GM21515 (cell line): ENCODE measurements at regions not wholly inside any gene's neighbourhood (a gene's known extent, or its start where the extent isn't known, plus 50 kb on each side); places are given as distances from the start of the nearest gene placed in this dataset.
"Not testable (repeated sequence)": the region's sequence is repeated elsewhere in the genome, so short reads cannot be mapped to it uniquely, and the experiment has no call there.

ENCODE experiments used
- ATAC-seq: cut with Tn5 transposase; IDR thresholded peaks from one replicate; pipeline ENCODE4 v1.9.1; 2021; ENCODE audit not compliant: unreplicated experiment

- no peak for ATAC-seq
Observed at GRCh38 chr5:153939101-153939500, 99.6 kb downstream of the FAM114A2 start.

- ATAC-seq: no peak
Observed at GRCh38 chr5:153938191-153938842, 100.4 kb downstream of the FAM114A2 start.

- ATAC-seq: no peak
Observed at GRCh38 chr5:153937661-153938060, 101.0 kb downstream of the FAM114A2 start.

GRCh38 chr5:153935151-153935550, 103.6 kb downstream of the FAM114A2 start:
- not testable (repeated sequence) for ATAC-seq

- ATAC-seq: no peak
Observed at GRCh38 chr5:153926201-153926600, 112.5 kb downstream of the FAM114A2 start.

- no peak for ATAC-seq
Observed at GRCh38 chr5:153919161-153919560, 119.5 kb downstream of the FAM114A2 start.

DNA sequence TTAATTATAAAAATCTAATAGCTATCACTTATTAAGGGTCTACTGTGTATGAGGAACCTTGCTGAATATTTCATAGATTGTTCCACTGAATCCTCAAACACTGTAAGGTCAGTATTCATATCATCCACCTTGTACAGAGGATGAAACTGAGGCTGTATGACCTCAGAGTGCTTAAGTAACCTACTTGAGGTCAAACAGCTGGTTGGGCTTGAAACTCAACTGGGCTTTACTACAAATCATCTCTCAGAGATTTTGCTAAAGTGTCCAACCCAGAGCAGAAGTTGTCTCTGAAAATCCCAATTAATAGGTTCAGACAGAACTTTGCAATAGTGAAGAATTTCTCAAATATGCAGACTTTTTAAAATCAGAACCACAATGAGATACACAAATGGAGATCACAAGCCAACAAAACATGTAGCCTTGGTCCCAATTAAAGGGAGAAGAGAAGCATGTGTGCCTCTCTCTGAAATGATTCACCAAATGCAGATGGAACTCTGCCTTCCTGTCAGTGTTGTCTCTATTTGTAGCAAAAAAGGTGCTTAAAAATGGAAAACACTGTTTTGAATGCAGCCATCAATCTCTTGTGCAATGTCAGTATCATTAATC, 131.4 kb downstream of the FAM114A2 start:
- no peak for ATAC-seq

- ATAC-seq: no peak
Observed at GRCh38 chr5:153905219-153905618, 133.5 kb downstream of the FAM114A2 start.

- ATAC-seq: no peak
Observed at GRCh38 chr5:153903321-153903720, 135.4 kb downstream of the FAM114A2 start.

DNA sequence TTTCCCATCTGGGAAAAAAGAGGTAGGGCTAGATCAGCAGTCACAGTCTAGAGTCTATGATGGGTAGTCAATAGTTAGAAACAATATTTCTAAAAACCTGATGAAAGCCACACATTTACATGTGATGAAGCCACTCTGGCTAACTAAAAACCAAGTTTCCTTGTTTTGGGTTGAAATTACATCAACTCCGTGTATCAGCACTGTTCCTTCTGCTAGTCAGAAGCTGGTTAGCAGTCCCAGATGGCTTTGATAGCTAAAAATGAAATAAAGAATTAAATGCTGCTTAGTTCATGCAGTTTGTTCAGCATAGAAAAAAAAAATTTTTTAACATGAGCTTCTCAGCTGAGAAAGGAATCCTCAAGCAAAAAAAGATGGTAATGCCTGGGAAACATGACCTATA, 136.7 kb downstream of the FAM114A2 start:
- ATAC-seq: no peak

DNA sequence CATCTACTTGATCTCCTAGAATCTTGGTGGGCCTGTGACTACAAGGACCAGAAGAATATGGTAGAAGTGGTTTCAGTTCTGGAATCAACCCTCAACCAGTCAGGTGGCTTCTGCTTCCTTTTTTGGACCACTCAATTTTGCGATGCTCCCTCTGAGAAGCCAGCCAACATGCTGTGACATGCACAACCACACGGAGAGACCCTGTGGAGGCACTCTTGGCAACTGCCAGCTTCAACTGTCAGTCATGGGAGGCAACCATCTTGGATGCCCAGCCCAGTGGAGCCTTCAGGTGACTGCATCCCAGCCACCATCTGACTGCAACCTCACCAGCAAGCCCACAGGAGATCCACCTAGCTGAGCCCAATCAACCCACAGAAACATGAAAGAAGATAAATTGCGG, 137.3 kb downstream of the FAM114A2 start:
- ATAC-seq: no peak

DNA sequence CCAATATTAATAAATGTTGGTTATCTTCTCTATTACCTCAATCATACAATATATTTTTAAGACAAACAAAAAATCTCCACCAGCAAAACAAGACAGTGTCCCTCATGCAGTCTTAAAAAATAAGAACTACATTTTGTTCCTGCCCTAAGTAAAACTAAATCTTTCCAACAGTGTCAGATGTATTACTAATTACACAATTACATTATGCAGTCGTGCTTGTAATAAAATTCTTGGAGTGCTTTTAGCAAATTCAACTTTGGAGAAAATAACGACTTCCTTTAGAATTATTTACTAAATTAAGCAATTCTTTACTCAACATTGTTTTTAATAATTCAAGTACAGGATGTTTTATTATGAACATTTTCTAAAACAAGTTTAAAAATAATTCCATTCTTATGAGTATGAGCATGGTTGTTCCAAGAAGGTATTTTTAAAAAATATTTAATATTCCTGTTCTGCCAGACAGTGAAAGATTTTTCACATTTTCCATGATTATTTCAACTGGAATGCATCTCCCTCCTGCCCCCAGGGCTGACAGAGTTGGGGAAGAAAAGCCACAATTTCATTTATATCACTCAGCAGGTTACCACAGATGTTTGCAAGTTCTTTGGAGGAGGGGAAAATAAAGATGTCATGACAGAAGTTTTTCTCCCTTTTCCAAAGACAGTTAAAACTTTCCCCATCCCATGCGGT, 137.9 kb downstream of the FAM114A2 start:
- ATAC-seq: no peak

GRCh38 chr5:153899746-153900145, 139.0 kb downstream of the FAM114A2 start:
- ATAC-seq: no peak

GRCh38 chr5:153896701-153897100, 142.0 kb downstream of the FAM114A2 start:
- ATAC-seq: peak; percentile 99

GRCh38 chr5:153896117-153896516, 142.6 kb downstream of the FAM114A2 start:
- ATAC-seq: no peak

DNA sequence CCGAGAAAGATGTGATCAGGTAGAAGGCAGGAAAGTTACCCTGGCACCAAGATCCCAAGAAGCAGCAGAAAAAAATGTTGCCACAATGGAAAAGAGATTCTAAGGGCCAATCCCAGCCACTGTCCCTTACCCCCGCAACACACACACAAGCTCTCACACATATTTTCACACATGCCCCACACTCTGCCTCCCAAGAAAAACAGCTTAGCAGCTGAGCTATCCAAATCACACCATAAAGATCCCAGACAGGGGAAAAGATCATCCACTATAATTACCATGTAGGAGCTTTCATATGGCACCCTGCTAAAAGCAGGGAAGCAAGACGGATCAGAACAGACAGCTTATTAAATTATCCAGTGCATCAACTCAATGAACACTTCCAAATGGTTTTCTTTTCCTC, 143.4 kb downstream of the FAM114A2 start:
- no peak for ATAC-seq

GRCh38 chr5:153893817-153894216, 144.9 kb downstream of the FAM114A2 start:
- ATAC-seq: no peak

DNA sequence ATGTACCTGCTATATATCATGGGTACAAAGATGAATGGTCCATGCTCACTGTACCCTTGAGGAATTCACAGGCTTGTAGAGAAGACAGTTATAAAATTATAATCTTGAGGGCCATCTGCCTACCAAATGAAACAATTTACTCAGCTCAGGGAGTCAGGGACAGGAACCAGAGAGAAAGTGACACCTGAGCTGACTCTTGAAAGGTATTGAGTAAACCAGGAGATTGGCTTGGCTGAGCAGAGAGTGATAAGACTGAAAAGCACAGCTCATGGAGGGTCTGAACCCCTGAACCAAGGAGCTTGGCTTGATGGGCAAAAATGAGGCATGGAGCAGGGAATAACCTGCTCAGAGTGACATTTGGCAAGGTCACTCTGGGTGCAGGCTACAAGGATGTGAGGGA, 147.3 kb downstream of the FAM114A2 start:
- ATAC-seq: no peak

GRCh38 chr5:153888781-153889180, 149.9 kb downstream of the FAM114A2 start:
- no peak for ATAC-seq

- no peak for ATAC-seq
Observed at GRCh38 chr5:153885141-153885540, 153.6 kb downstream of the FAM114A2 start.

DNA sequence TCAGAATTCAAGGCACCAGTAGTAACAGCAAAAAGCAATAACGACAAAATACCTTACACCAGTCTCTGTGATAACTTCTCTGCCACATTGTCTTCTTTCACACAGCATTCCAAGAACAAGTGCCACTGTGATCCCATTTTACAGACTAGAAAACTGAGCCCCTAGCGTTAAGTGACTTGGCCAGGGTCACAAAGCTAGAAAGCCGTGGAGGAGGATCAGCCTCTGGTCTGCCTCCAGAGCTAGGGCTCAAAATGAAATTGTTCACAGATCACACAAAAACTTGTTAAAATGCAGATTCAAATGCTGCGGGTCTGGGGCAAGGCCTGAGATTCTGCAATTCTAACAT, 154.1 kb downstream of the FAM114A2 start:
- ATAC-seq: no peak

GRCh38 chr5:153883854-153884611, 154.7 kb downstream of the FAM114A2 start:
- no peak for ATAC-seq
